ENCODE measurements at regions not wholly inside any gene's neighbourhood (a gene's known extent, or its start where the extent isn't known, plus 50 kb on each side); places are given as distances from the start of the nearest gene placed in this dataset.
"Not testable (repeated sequence)": the region's sequence is repeated elsewhere in the genome, so short reads cannot be mapped to it uniquely, and the experiment has no call there.

GRCh38 chr21:35384375-35384774, 335.3 kb upstream of the RUNX1 start:
- Histone ChIP-seq H3K79me2 (ENCODE audit: low read length) (no peaks in the 10 kb centered on the region), H4K20me1 (ENCODE audit: insufficient read depth, low read length) (no peaks in the 10 kb centered on the region), H3K9ac (ENCODE audit: low read length) (no peak overlapping the region), H3K27me3 (replicated peaks; ENCODE audit: insufficient read depth, low read length) (no peaks in the 10 kb centered on the region), H3K9me2 (replicated peaks; ENCODE audit: insufficient read depth, low read length) (no peaks in the 10 kb centered on the region), H2AFZ (ENCODE audit: low read length) (no peak overlapping the region), H3K9me3 (replicated peaks; ENCODE audit: insufficient read depth, low read length) (no peaks in the 10 kb centered on the region), H3K4me1 (ENCODE audit: low read length) (no peaks in the 10 kb centered on the region), H3K27ac (ENCODE audit: low read length) (no peak overlapping the region), H3K36me3 (replicated peaks; ENCODE audit: insufficient read depth, low read length) (no peaks in the 10 kb centered on the region), H3K4me2 (ENCODE audit: low read depth, low read length) (no peak overlapping the region), H3K4me3 (ENCODE audit: low read length) (no peak overlapping the region), H3F3A (ENCODE audit: insufficient read depth, low read length) (no peaks in the 10 kb centered on the region)
- DNase-seq, result no peak
- no peak for TF ChIP-seq EZH2phosphoT487 (IDR thresholded peaks at IDR 0.05; ENCODE audit: low read length)
- TF ChIP-seq, protein P1, sequence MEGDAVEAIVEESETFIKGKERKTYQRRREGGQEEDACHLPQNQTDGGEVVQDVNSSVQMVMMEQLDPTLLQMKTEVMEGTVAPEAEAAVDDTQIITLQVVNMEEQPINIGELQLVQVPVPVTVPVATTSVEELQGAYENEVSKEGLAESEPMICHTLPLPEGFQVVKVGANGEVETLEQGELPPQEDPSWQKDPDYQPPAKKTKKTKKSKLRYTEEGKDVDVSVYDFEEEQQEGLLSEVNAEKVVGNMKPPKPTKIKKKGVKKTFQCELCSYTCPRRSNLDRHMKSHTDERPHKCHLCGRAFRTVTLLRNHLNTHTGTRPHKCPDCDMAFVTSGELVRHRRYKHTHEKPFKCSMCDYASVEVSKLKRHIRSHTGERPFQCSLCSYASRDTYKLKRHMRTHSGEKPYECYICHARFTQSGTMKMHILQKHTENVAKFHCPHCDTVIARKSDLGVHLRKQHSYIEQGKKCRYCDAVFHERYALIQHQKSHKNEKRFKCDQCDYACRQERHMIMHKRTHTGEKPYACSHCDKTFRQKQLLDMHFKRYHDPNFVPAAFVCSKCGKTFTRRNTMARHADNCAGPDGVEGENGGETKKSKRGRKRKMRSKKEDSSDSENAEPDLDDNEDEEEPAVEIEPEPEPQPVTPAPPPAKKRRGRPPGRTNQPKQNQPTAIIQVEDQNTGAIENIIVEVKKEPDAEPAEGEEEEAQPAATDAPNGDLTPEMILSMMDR (IDR thresholded peaks at IDR 0.05; ENCODE audit: low read length), result no peak

DNA sequence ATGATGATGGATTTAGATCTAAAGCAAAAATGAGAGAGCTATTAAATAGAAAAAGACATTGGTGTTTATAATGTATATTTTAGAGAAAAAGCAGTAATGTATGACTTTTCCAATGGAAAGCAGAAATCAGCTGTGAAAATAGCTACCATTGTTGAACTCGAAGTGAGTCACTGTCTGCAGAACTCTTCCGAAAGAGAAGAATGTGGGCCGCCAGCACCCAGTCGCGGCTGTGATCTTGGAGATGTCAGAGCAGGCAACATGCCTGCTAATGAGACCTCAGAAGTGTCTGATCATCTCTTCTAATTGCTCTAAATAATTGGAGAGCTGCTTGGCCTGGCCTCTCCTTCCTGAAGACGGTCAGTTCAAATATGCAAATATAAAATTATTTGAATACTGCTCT, 333.6 kb upstream of the RUNX1 start:
- no peaks in the 10 kb centered on the region for H3K9me2 ChIP-seq (replicated peaks; ENCODE audit: insufficient read depth, low read length)
- TF ChIP-seq EZH2phosphoT487 (IDR thresholded peaks at IDR 0.05; ENCODE audit: low read length), result no peak
- TF ChIP-seq, protein P1 (IDR thresholded peaks at IDR 0.05; ENCODE audit: low read length), result no peak
- no peak for TF ChIP-seq EZH2 (optimal IDR thresholded peaks at IDR 0.05; ENCODE audit: low read depth, low read length)
- H3K9me3 ChIP-seq (replicated peaks; ENCODE audit: insufficient read depth, low read length), result no peaks in the 10 kb centered on the region
- no peaks in the 10 kb centered on the region for H3F3A ChIP-seq (ENCODE audit: insufficient read depth, low read length)
- no peak overlapping the region for H3K4me3 ChIP-seq (ENCODE audit: low read length)
- H3K27ac ChIP-seq (ENCODE audit: low read length), result no peak overlapping the region
- no peaks in the 10 kb centered on the region for H4K20me1 ChIP-seq (ENCODE audit: insufficient read depth, low read length)
- no peaks in the 10 kb centered on the region for H3K79me2 ChIP-seq (ENCODE audit: low read length)
- no peaks in the 10 kb centered on the region for H3K27me3 ChIP-seq (replicated peaks; ENCODE audit: insufficient read depth, low read length)
- H3K4me2 ChIP-seq (ENCODE audit: low read depth, low read length), result no peak overlapping the region
- no peak for DNase-seq
- H3K4me1 ChIP-seq (ENCODE audit: low read length), result no peaks in the 10 kb centered on the region
- no peak overlapping the region for H2AFZ ChIP-seq (ENCODE audit: low read length)
- H3K9ac ChIP-seq (ENCODE audit: low read length), result no peak overlapping the region
- no peaks in the 10 kb centered on the region for H3K36me3 ChIP-seq (replicated peaks; ENCODE audit: insufficient read depth, low read length)

DNA sequence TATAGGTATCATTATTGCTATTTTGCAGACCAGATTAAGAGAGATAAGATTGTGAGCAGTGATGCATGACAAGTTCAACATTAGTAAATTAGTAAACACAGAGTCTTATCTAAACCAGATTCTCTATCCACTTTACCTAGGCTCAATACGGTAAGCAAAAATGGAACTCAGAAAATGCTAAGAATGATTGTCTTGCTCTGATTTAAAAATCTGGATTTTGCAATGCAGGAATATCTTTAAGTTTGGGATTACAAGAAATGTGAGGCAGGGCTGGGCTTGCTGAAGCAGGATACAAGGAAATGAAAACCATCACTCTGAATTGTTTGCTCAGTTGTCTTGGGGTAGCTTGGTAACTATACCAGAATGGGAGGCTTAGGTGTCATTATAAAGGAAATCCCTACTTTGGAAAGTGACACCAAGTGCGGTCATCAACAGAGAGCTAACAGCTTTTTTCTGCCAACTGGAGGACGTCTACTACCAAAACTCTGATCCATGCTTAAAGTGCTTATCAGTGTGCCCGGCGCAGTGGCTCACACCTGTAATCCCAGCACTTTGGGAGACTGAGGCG, 332.7 kb upstream of the RUNX1 start:
- no peaks in the 10 kb centered on the region for H3F3A ChIP-seq (ENCODE audit: insufficient read depth, low read length)
- H3K79me2 ChIP-seq (ENCODE audit: low read length), result no peaks in the 10 kb centered on the region
- H3K27me3 ChIP-seq (replicated peaks; ENCODE audit: insufficient read depth, low read length), result no peaks in the 10 kb centered on the region
- H3K36me3 ChIP-seq (replicated peaks; ENCODE audit: insufficient read depth, low read length), result no peaks in the 10 kb centered on the region
- H4K20me1 ChIP-seq (ENCODE audit: insufficient read depth, low read length), result no peaks in the 10 kb centered on the region
- no peaks in the 10 kb centered on the region for H3K9me3 ChIP-seq (replicated peaks; ENCODE audit: insufficient read depth, low read length)
- no peak overlapping the region for H3K4me3 ChIP-seq (ENCODE audit: low read length)
- H2AFZ ChIP-seq (ENCODE audit: low read length), result no peak overlapping the region
- H3K4me2 ChIP-seq (ENCODE audit: low read depth, low read length), result no peak overlapping the region
- no peak for DNase-seq
- no peaks in the 10 kb centered on the region for H3K4me1 ChIP-seq (ENCODE audit: low read length)
- no peaks in the 10 kb centered on the region for H3K9me2 ChIP-seq (replicated peaks; ENCODE audit: insufficient read depth, low read length)
- no peak overlapping the region for H3K27ac ChIP-seq (ENCODE audit: low read length)
- TF ChIP-seq, protein P1 (IDR thresholded peaks at IDR 0.05; ENCODE audit: low read length), result no peak
- TF ChIP-seq EZH2phosphoT487 (IDR thresholded peaks at IDR 0.05; ENCODE audit: low read length) (no peak), EZH2 (optimal IDR thresholded peaks at IDR 0.05; ENCODE audit: low read depth, low read length) (no peak)
- no peak overlapping the region for H3K9ac ChIP-seq (ENCODE audit: low read length)

DNA sequence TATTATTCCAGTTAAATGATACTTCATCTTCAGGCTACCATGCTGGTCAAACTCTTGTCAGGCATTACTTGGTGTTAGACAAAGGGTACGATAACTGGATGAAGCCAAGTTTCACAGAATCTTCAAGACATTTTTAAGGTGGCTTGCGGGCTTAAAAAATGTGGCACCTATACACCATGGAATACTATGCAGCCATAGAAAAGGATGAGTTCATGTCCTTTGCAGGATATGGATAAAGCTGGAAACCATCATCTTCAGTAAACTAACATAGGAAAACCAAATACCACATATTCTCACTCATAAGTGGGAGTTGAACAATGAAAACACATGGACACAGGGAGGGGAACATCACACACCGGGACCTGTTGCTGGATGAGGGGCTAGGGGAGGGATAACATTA, 331.2 kb upstream of the RUNX1 start:
- not testable (repeated sequence) for H3K9me3 ChIP-seq (replicated peaks; ENCODE audit: insufficient read depth, low read length); DNase-seq; H3K9ac ChIP-seq (ENCODE audit: low read length); H3K79me2 ChIP-seq (ENCODE audit: low read length); H3K36me3 ChIP-seq (replicated peaks; ENCODE audit: insufficient read depth, low read length); H3F3A ChIP-seq (ENCODE audit: insufficient read depth, low read length); H3K4me1 ChIP-seq (ENCODE audit: low read length); H4K20me1 ChIP-seq (ENCODE audit: insufficient read depth, low read length); H3K27me3 ChIP-seq (replicated peaks; ENCODE audit: insufficient read depth, low read length); H3K4me3 ChIP-seq (ENCODE audit: low read length); H3K4me2 ChIP-seq (ENCODE audit: low read depth, low read length); H3K9me2 ChIP-seq (replicated peaks; ENCODE audit: insufficient read depth, low read length); H2AFZ ChIP-seq (ENCODE audit: low read length); H3K27ac ChIP-seq (ENCODE audit: low read length)
